T-cell (primary cell): ENCODE measurements at regions not wholly inside any gene's neighbourhood (a gene's known extent, or its start where the extent isn't known, plus 50 kb on each side); places are given as distances from the start of the nearest gene placed in this dataset.

ENCODE experiments used
- ATAC-seq, 4 experiments: fragments of 200-7000 bp in 3 of 4; fragments of 150-1000 bp in 1 of 4; cut with Tn5 transposase; replicated peaks in 1 of 4; 1 replicate in 3 of 4; 2 replicates in 1 of 4; pipeline ENCODE4 v1.10.0; 2021; ENCODE audit warnings: moderate library complexity in 3 of 4, mild to moderate bottlenecking in 2 of 4, moderate number of reproducible peaks in 1 of 4
- CTCF ChIA-PET, 2 donors: fragments of 300-600 bp; sonication (Branson Sonifier 250); formaldehyde crosslinking; loops; one replicate each; lab custom pipeline; 2022; ENCODE audit warnings: antibody characterized with exemption in 2 of 2; lab: Charles Lee
- POLR2A ChIA-PET, 2 donors: fragments of 300-600 bp; sonication (Branson Sonifier 250); formaldehyde crosslinking; loops; one replicate each; lab custom pipeline; 2022; ENCODE audit warnings: antibody characterized with exemption in 2 of 2; lab: Charles Lee
- DNase-seq, 35 experiments: peaks; one replicate each; pipeline versions ENCODE4 v3.0.0 to v3.0.0-alpha.2; 2013 to 2023
- H3K27ac ChIP-seq: one replicate; pipeline ENCODE4 v1.5.1; 2013; ENCODE audit warnings: low read length
- H3K27me3 ChIP-seq, 2 experiments: replicated peaks in 1 of 2; 1 replicate in 1 of 2; 2 replicates in 1 of 2; pipeline versions ENCODE4 v1.6.1 to v1.7.0; 2013; ENCODE audit warnings: low read length in 1 of 2, mixed read lengths in 1 of 2; ENCODE audit not compliant: control insufficient read depth in 2 of 2, insufficient read depth in 2 of 2; ENCODE audit errors: extremely low read depth in 1 of 2
- H3K36me3 ChIP-seq, 2 donors: 1 replicate in 1 of 2; 2 replicates in 1 of 2; pipeline versions ENCODE4 v1.6.1 to v1.7.0; 2013; ENCODE audit warnings: low read length in 1 of 2; ENCODE audit not compliant: control insufficient read depth in 2 of 2, insufficient read depth in 1 of 2; ENCODE audit errors: extremely low read depth in 1 of 2
- H3K4me1 ChIP-seq, 2 experiments: 1 replicate in 1 of 2; 2 replicates in 1 of 2; pipeline versions ENCODE4 v1.6.1 to v1.7.0; 2013; ENCODE audit warnings: low read length in 2 of 2, mixed read lengths in 1 of 2; ENCODE audit not compliant: insufficient read depth in 2 of 2, control insufficient read depth in 1 of 2; ENCODE audit errors: extremely low read depth in 1 of 2
- H3K4me3 ChIP-seq, 2 donors: 1 replicate in 1 of 2; 2 replicates in 1 of 2; pipeline versions ENCODE4 v1.5.1 to v1.7.0; 2013; ENCODE audit warnings: mild to moderate bottlenecking in 2 of 2, low read length in 1 of 2, moderate library complexity in 1 of 2; ENCODE audit not compliant: control insufficient read depth in 1 of 2; ENCODE audit errors: extremely low read depth in 1 of 2
- H3K9me3 ChIP-seq: 2 replicates; pipeline ENCODE4 v1.7.0; 2013
- H3K27ac Mint-ChIP-seq, 2 donors: one replicate each; pipeline ENCODE4 v1.8.0; 2020 to 2021; ENCODE audit warnings: mild to moderate bottlenecking in 2 of 2, mixed read lengths in 2 of 2
- H3K27me3 Mint-ChIP-seq, 2 donors: one replicate each; pipeline ENCODE4 v1.8.0; 2021 to 2022; ENCODE audit warnings: mixed read lengths in 2 of 2
- H3K36me3 Mint-ChIP-seq: one replicate; pipeline ENCODE4 v1.8.0; 2021; ENCODE audit warnings: mixed read lengths
- H3K4me1 Mint-ChIP-seq, 3 donors: one replicate each; pipeline ENCODE4 v1.8.0; 2020 to 2022; ENCODE audit warnings: mixed read lengths in 3 of 3, mild to moderate bottlenecking in 1 of 3
- H3K4me3 Mint-ChIP-seq, 3 donors: one replicate each; pipeline ENCODE4 v1.8.0; 2020 to 2022; ENCODE audit warnings: mild to moderate bottlenecking in 3 of 3, mixed read lengths in 3 of 3, moderate library complexity in 3 of 3
- H3K9me3 Mint-ChIP-seq, 3 donors: one replicate each; pipeline ENCODE4 v1.8.0; 2020 to 2022; ENCODE audit warnings: mixed read lengths in 3 of 3
- WGBS: methylation state at CpG from one replicate; pipeline ENCODE4 v1.1.5; 2013; ENCODE audit warnings: missing lambda C conversion rate; ENCODE audit not compliant: insufficient coverage; 5-methylcytosine and 5-hydroxymethylcytosine counted together

GRCh38 chr3:148202386-148202785, 495.3 kb upstream of the AGTR1 start:
- no peaks in the 10 kb centered on the region for H3K27me3 ChIP-seq
- POLR2A ChIA-PET: no interaction called here
- peaks cover 6 to 15% (median 11%) of the 10 kb centered on the region in 3 donors for H3K9me3 Mint-ChIP-seq
- no peak overlapping the region for H3K4me3 Mint-ChIP-seq
- no peaks in the 10 kb centered on the region for H3K4me1 ChIP-seq
- ATAC-seq: no peak
- no peak overlapping the region for H3K27ac Mint-ChIP-seq
- no peaks in the 10 kb centered on the region for H3K9me3 ChIP-seq
- no peak for DNase-seq
- CTCF ChIA-PET: interaction anchor here in 1 of 2 donors (0.9 kb wide), 1 partner anchor 9 kb away, joined by 3 read pairs; no protein-coding TSS in a partner anchor
- no peaks in the 10 kb centered on the region for H3K4me1 Mint-ChIP-seq
- no peaks in the 10 kb centered on the region for H3K27me3 Mint-ChIP-seq
- H3K36me3 Mint-ChIP-seq: no peaks in the 10 kb centered on the region
- no peaks in the 10 kb centered on the region for H3K36me3 ChIP-seq
- no peak overlapping the region for H3K4me3 ChIP-seq
- no CpG with 5 or more reads among the region's 1 CpG for WGBS
- H3K27ac ChIP-seq: no peak overlapping the region

- no peaks in the 10 kb centered on the region for H3K36me3 Mint-ChIP-seq
- ChIA-PET CTCF (no interaction called here), POLR2A (no interaction called here)
- ATAC-seq (no peak), DNase-seq (no peak)
- no peaks in the 10 kb centered on the region for H3K27me3 Mint-ChIP-seq
- no peaks in the 10 kb centered on the region for H3K4me1 Mint-ChIP-seq
- Histone ChIP-seq H3K9me3 (no peaks in the 10 kb centered on the region), H3K4me3 (no peak overlapping the region), H3K4me1 (no peaks in the 10 kb centered on the region), H3K36me3 (no peaks in the 10 kb centered on the region), H3K27ac (no peak overlapping the region), H3K27me3 (no peaks in the 10 kb centered on the region)
- peaks cover 6 to 11% (median 9%) of the 10 kb centered on the region in 3 donors for H3K9me3 Mint-ChIP-seq
- no peak overlapping the region for H3K27ac Mint-ChIP-seq
- no peak overlapping the region for H3K4me3 Mint-ChIP-seq
- no CpG with 5 or more reads among the region's 6 CpGs for WGBS
Observed at GRCh38 chr3:148203297-148204010, 494.2 kb upstream of the AGTR1 start.

DNA sequence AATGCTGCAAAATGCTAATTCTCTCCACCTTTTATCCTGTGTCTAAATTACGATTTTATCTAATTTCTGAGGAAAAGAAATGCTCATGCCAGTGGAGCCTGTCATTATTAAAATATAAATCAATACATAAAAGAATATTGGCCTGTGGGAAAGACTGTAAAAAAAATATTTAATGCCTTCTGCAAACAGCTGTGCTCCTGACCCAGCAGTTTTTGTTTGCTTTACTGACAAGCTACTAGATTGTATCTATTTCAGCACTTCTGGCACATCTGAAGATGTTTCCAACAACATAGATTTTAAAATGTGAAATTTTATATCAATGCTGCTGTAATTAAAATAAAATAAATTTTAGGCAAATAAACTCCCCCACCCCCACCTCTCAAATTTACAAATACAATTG, 493.6 kb upstream of the AGTR1 start:
- ChIA-PET CTCF (no interaction called here), POLR2A (no interaction called here)
- Histone ChIP-seq H3K36me3 (no peaks in the 10 kb centered on the region), H3K4me1 (no peaks in the 10 kb centered on the region), H3K9me3 (no peaks in the 10 kb centered on the region), H3K27ac (no peak overlapping the region), H3K27me3 (no peaks in the 10 kb centered on the region), H3K4me3 (no peak overlapping the region)
- Mint-ChIP-seq H3K4me3 (no peak overlapping the region), H3K36me3 (no peaks in the 10 kb centered on the region), H3K4me1 (no peaks in the 10 kb centered on the region), H3K9me3 (peaks cover 6 to 11% (median 11%) of the 10 kb centered on the region in 3 donors), H3K27ac (no peak overlapping the region), H3K27me3 (no peaks in the 10 kb centered on the region)
- no peak for DNase-seq
- ATAC-seq: no peak
- no CpG with 5 or more reads among the region's 1 CpG for WGBS

DNA sequence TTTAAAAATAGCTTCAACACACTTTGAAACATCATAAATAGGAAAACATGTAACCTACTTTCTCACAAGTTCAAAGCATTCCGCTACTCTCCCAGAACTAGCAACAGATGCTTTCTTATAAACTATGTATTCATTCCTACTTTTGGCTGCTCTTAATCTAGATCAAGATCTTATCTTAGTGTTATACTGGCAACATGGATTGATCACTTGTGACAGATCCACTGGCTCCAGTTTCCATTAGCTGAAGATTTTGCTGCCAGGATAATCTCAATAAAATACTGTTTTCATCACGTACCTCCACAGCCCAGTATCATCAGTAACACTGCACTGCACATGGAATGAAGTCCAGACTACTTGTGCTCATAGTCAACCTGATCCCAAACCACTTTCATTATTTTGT, 491.7 kb upstream of the AGTR1 start:
- Mint-ChIP-seq H3K4me3 (no peak overlapping the region), H3K9me3 (peaks cover 0 to 6% (median under 1%) of the 10 kb centered on the region in 3 donors), H3K36me3 (no peaks in the 10 kb centered on the region), H3K4me1 (no peaks in the 10 kb centered on the region), H3K27ac (no peak overlapping the region), H3K27me3 (no peaks in the 10 kb centered on the region)
- Histone ChIP-seq H3K9me3 (no peaks in the 10 kb centered on the region), H3K27me3 (no peaks in the 10 kb centered on the region), H3K36me3 (no peaks in the 10 kb centered on the region), H3K4me1 (no peaks in the 10 kb centered on the region), H3K4me3 (no peak overlapping the region), H3K27ac (no peak overlapping the region)
- ChIA-PET POLR2A (no interaction called here), CTCF (no interaction called here)
- WGBS: 78% methylated on average over 1 of the region's 2 CpGs
- ATAC-seq (no peak), DNase-seq (no peak)

DNA sequence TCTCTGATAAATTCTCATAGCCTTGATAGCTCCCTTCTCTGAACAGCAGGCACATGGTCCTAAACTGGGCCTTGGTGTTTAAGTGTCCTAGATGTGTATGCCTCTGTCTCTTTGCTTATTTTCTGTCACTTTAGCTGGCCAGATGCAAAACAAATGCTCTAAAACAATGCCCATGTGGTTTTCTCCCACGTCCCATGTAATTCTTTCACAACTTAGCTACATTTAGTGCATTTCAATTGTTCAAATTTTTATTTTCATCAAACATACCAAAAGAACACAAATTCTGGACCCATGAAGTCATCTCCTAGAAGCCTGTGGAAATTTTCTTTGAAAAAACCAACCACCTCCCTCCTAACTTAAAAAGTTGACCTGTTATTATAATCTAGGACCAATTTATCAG, 491.3 kb upstream of the AGTR1 start:
- CTCF ChIA-PET: no interaction called here
- no peak overlapping the region for H3K4me3 ChIP-seq
- DNase-seq: no peak
- H3K4me3 Mint-ChIP-seq: no peak overlapping the region
- no peaks in the 10 kb centered on the region for H3K9me3 ChIP-seq
- peaks cover 0 to 5% (median 0%) of the 10 kb centered on the region in 3 donors for H3K9me3 Mint-ChIP-seq
- POLR2A ChIA-PET: no interaction called here
- no peak overlapping the region for H3K27ac Mint-ChIP-seq
- no peaks in the 10 kb centered on the region for H3K36me3 ChIP-seq
- H3K27me3 ChIP-seq: no peaks in the 10 kb centered on the region
- no peak overlapping the region for H3K27ac ChIP-seq
- no peak for ATAC-seq
- H3K4me1 ChIP-seq: no peaks in the 10 kb centered on the region
- no peaks in the 10 kb centered on the region for H3K27me3 Mint-ChIP-seq
- no peaks in the 10 kb centered on the region for H3K4me1 Mint-ChIP-seq
- H3K36me3 Mint-ChIP-seq: no peaks in the 10 kb centered on the region
- 42% methylated on average over 1 of the region's 1 CpG for WGBS

DNA sequence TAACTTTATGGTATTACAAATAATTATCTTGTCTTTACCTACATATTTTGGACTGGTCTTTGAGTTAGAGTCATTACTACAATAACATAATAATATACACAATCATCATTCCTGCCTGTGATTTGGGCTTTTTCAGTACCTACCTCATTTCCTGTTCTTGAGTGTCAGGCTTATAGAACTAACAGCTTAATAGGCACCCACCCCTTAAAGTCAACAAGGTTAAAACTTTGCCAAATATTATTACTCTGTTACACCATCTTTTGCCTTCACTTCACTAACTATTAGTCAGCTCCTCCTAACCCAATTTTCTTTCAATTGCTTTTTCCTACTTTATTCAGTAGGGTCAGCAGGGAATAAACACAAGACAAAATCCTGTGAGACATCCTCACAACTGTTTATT, 488.7 kb upstream of the AGTR1 start:
- no peak overlapping the region for H3K4me3 ChIP-seq
- H3K36me3 ChIP-seq: no peaks in the 10 kb centered on the region
- ChIA-PET CTCF (no interaction called here), POLR2A (interaction anchor here in 1 of 2 donors (0.7 kb wide), 1 partner anchor 17 kb away, joined by 8 read pairs; no protein-coding TSS in a partner anchor)
- no peak overlapping the region for H3K27ac ChIP-seq
- H3K27ac Mint-ChIP-seq: no peak overlapping the region
- no peaks in the 10 kb centered on the region for H3K4me1 Mint-ChIP-seq
- peaks cover 0 to 9% (median 0%) of the 10 kb centered on the region in 3 donors for H3K9me3 Mint-ChIP-seq
- no peaks in the 10 kb centered on the region for H3K27me3 ChIP-seq
- no peaks in the 10 kb centered on the region for H3K4me1 ChIP-seq
- no peak for DNase-seq
- no peaks in the 10 kb centered on the region for H3K36me3 Mint-ChIP-seq
- H3K27me3 Mint-ChIP-seq: no peaks in the 10 kb centered on the region
- no peak overlapping the region for H3K4me3 Mint-ChIP-seq
- ATAC-seq: no peak
- no peaks in the 10 kb centered on the region for H3K9me3 ChIP-seq
